GM12878 (cell line): ENCODE measurements at regions not wholly inside any gene's neighbourhood (a gene's known extent, or its start where the extent isn't known, plus 50 kb on each side); places are given as distances from the start of the nearest gene placed in this dataset.

Experiments
- CTCF ChIP-seq, 3 experiments: IDR thresholded peaks in 2 of 3; conservative IDR thresholded peaks in 1 of 3; 2 replicates each; pipeline ENCODE4 v1.5.1; 2011; ENCODE audit warnings: low read depth in 3 of 3, low read length in 3 of 3, mild to moderate bottlenecking in 3 of 3, control low read depth in 2 of 3, moderate library complexity in 2 of 3, inconsistent platforms in 1 of 3, mixed read lengths in 1 of 3; ENCODE audit not compliant: control insufficient read depth in 2 of 3, insufficient read depth in 1 of 3; ENCODE audit errors: extremely low read depth in 1 of 3
- NRF1 ChIP-seq: conservative IDR thresholded peaks from 2 replicates; pipeline ENCODE4 v1.6.1; 2011; ENCODE audit warnings: mild to moderate bottlenecking, low read depth, low read length, improper control_type of control experiment
- ZNF274 ChIP-seq: IDR thresholded peaks from one replicate; pipeline ENCODE4 v1.8.0; 2011; ENCODE audit not compliant: insufficient read length, insufficient read depth

GRCh38 chr14:29392287-29392686 is 535.4 kb downstream of the PRKD1 start:
- no peak for TF ChIP-seq NRF1
- no peak for TF ChIP-seq ZNF274
- TF ChIP-seq CTCF (IDR thresholded peaks at IDR 0.05 in 2 of 3, conservative IDR thresholded peaks at IDR 0.05 in 1 of 3; ENCODE audit: control insufficient read depth in 2 of 3, extremely low read depth in 1 of 3, insufficient read depth in 1 of 3, low read depth in 3 of 3, low read length in 3 of 3), result no peak
